MM.1S (cell line): ENCODE measurements at regions not wholly inside any gene's neighbourhood (a gene's known extent, or its start where the extent isn't known, plus 50 kb on each side); places are given as distances from the start of the nearest gene placed in this dataset.

Source experiments
- CTCF ChIP-seq: fragments of 300-600 bp; sonication (generic); IDR thresholded peaks from 2 replicates; pipeline ENCODE4 v1.5.1; 2016; ENCODE audit warnings: antibody characterized with exemption, low read length, mixed read lengths
- EZH2 ChIP-seq: fragments of 300-600 bp; sonication (generic); optimal IDR thresholded peaks from 2 replicates; pipeline ENCODE3; 2017; ENCODE audit warnings: low read depth, mild to moderate bottlenecking, antibody characterized with exemption, low read length, mixed read lengths

GRCh38 chr6:87965806-87966205 is 81.8 kb upstream of the SPACA1 start:
- TF ChIP-seq CTCF (no peak), EZH2 (no peak)
